ENCODE measurements at regions not wholly inside any gene's neighbourhood (a gene's known extent, or its start where the extent isn't known, plus 50 kb on each side); places are given as distances from the start of the nearest gene placed in this dataset.

DNA sequence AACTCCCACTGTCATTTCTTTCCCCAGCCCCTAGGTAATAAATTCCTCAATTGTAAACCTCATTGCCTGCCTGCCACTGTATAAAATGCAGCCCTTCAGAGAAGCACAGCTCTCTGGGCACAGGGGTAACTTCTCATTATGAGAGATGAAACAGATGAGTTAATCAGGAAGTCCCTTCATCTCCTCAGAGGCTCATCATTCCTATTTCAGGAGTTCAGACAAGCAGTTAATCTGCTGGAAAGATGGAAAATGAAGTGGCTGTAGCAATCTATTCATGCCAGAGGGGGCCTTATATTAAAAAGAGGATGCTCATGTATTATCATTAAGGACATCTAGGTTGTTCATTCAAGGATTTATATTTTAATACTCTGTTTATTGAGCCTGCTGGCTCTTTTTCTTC, 519.5 kb upstream of the LMCD1 start:
- TF ChIP-seq EZH2 (IDR thresholded peaks at IDR 0.05; ENCODE audit: insufficient read depth, poor library complexity, severe bottlenecking): no peak
- TF ChIP-seq EZH2phosphoT487 (IDR thresholded peaks at IDR 0.05; ENCODE audit: insufficient read depth, low read depth): no peak

Data from GM23248 (cell line).